WI38 (cell line): ENCODE measurements at regions not wholly inside any gene's neighbourhood (a gene's known extent, or its start where the extent isn't known, plus 50 kb on each side); places are given as distances from the start of the nearest gene placed in this dataset.

Experiments
- H3K4me3 ChIP-seq: 2 replicates; pipeline ENCODE4 v1.5.1; 2011; ENCODE audit warnings: low read depth, mild to moderate bottlenecking, control low read depth, low read length
- CTCF ChIP-seq: IDR thresholded peaks from 2 replicates; pipeline ENCODE4 v1.5.1; 2012; ENCODE audit warnings: low read depth, mild to moderate bottlenecking, control low read depth, low read length

GRCh38 chr14:59123531-59123930, 64.9 kb upstream of the DAAM1 start:
- no peak for TF ChIP-seq CTCF
- H3K4me3 ChIP-seq = no peak overlapping the region

- TF ChIP-seq CTCF = peak; percentile 5; the same call in 1 of the 2 replicates
- H3K4me3 ChIP-seq = no peak overlapping the region
Observed at GRCh38 chr14:59123975-59124374, 64.5 kb upstream of the DAAM1 start.

- TF ChIP-seq CTCF = no peak
- H3K4me3 ChIP-seq = no peak overlapping the region
Observed at GRCh38 chr14:59125156-59125555, 63.3 kb upstream of the DAAM1 start.

GRCh38 chr14:59126714-59127436, 61.6 kb upstream of the DAAM1 start:
- no peak overlapping the region for H3K4me3 ChIP-seq
- TF ChIP-seq CTCF = peak; percentile 49

GRCh38 chr14:59127437-59127732, 61.1 kb upstream of the DAAM1 start:
- TF ChIP-seq CTCF = no peak
- H3K4me3 ChIP-seq = no peak overlapping the region

- no peak overlapping the region for H3K4me3 ChIP-seq
- no peak for TF ChIP-seq CTCF
Observed at GRCh38 chr14:59130462-59130861, 58.0 kb upstream of the DAAM1 start.

- TF ChIP-seq CTCF = no peak
- H3K4me3 ChIP-seq = no peak overlapping the region
Observed at GRCh38 chr14:59131938-59132795, 56.3 kb upstream of the DAAM1 start.
